ENCODE measurements at regions not wholly inside any gene's neighbourhood (a gene's known extent, or its start where the extent isn't known, plus 50 kb on each side); places are given as distances from the start of the nearest gene placed in this dataset.

DNA sequence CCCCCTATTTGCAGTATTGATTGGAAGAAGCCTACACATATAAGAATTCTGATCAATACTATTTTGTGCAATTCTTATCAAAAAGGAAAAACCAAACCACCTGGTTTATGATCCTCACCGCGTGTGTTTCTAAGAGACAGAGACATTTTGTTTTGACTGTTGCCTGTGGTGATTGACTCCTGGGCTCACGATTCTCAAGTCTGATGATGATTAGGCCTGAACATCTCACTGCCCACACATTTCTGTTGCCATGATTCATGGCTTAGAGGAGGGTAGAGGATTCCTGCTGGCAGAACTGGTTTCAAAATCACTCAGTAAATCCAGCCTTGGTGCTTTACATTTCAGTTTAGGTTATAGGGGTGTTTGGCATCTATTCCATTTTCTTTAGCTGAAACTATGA lies 88.3 kb upstream of the UBE3A start:
- TF ChIP-seq, protein P1, sequence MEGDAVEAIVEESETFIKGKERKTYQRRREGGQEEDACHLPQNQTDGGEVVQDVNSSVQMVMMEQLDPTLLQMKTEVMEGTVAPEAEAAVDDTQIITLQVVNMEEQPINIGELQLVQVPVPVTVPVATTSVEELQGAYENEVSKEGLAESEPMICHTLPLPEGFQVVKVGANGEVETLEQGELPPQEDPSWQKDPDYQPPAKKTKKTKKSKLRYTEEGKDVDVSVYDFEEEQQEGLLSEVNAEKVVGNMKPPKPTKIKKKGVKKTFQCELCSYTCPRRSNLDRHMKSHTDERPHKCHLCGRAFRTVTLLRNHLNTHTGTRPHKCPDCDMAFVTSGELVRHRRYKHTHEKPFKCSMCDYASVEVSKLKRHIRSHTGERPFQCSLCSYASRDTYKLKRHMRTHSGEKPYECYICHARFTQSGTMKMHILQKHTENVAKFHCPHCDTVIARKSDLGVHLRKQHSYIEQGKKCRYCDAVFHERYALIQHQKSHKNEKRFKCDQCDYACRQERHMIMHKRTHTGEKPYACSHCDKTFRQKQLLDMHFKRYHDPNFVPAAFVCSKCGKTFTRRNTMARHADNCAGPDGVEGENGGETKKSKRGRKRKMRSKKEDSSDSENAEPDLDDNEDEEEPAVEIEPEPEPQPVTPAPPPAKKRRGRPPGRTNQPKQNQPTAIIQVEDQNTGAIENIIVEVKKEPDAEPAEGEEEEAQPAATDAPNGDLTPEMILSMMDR (optimal IDR thresholded peaks at IDR 0.05 in 1 of 3, IDR thresholded peaks at IDR 0.05 in 1 of 3, conservative IDR thresholded peaks at IDR 0.05 in 1 of 3; ENCODE audit: extremely low read depth in 1 of 3, insufficient read depth in 2 of 3, low read length in 3 of 3), result no peak
- no peak for TF ChIP-seq EZH2 (IDR thresholded peaks at IDR 0.05; ENCODE audit: low read length)

All from keratinocyte (primary cell).